Neuronal stem cell (in vitro differentiated cells): ENCODE measurements at regions not wholly inside any gene's neighbourhood (a gene's known extent, or its start where the extent isn't known, plus 50 kb on each side); places are given as distances from the start of the nearest gene placed in this dataset.

Source experiments
- DNase-seq: peaks from one replicate; pipeline ENCODE4 v3.0.0-alpha.2; 2013; ENCODE audit warnings: low spot score
- H2AFZ ChIP-seq: one replicate; pipeline ENCODE4 v1.6.1; 2013; ENCODE audit warnings: mild to moderate bottlenecking, low read length, inconsistent platforms
- H2AK5ac ChIP-seq: 2 replicates; pipeline ENCODE4 v1.6.1; 2013; ENCODE audit warnings: low read depth, mild to moderate bottlenecking, inconsistent platforms, low read length, moderate library complexity, mixed read lengths
- H2BK120ac ChIP-seq: 2 replicates; pipeline ENCODE4 v1.6.1; 2013; ENCODE audit warnings: low read depth, mild to moderate bottlenecking, inconsistent platforms, low read length, moderate library complexity, mixed read lengths
- H2BK12ac ChIP-seq: one replicate; pipeline ENCODE4 v1.6.1; 2013; ENCODE audit warnings: low read length, inconsistent platforms
- H2BK15ac ChIP-seq: 2 replicates; pipeline ENCODE4 v1.6.1; 2013; ENCODE audit warnings: mild to moderate bottlenecking, low read length, inconsistent platforms, mixed read lengths
- H2BK5ac ChIP-seq: one replicate; pipeline ENCODE4 v1.6.1; 2013; ENCODE audit warnings: inconsistent platforms, mild to moderate bottlenecking, low read length, moderate library complexity
- H3K14ac ChIP-seq: one replicate; pipeline ENCODE4 v1.6.1; 2013; ENCODE audit warnings: low read length, inconsistent platforms
- H3K18ac ChIP-seq: 2 replicates; pipeline ENCODE4 v1.6.1; 2013; ENCODE audit warnings: low read length, inconsistent platforms
- H3K23ac ChIP-seq: 2 replicates; pipeline ENCODE4 v1.6.1; 2013; ENCODE audit warnings: low read depth, mild to moderate bottlenecking, mixed read lengths, low read length, inconsistent platforms; ENCODE audit not compliant: poor library complexity
- H3K27ac ChIP-seq: replicated peaks from 3 replicates; pipeline ENCODE4 v1.5.1; 2013; ENCODE audit warnings: low read length, inconsistent platforms
- H3K27me3 ChIP-seq, 3 experiments: 2 replicates each; pipeline ENCODE4 v1.6.1; 2013; ENCODE audit warnings: low read length in 3 of 3, mild to moderate bottlenecking in 2 of 3, inconsistent platforms in 1 of 3, low read depth in 1 of 3, mixed read lengths in 1 of 3, moderate library complexity in 1 of 3; ENCODE audit not compliant: control insufficient read depth in 3 of 3, insufficient read depth in 3 of 3
- H3K36me3 ChIP-seq, 2 donors: replicated peaks in 1 of 2; 2 replicates each; pipeline ENCODE4 v1.6.1; 2013; ENCODE audit warnings: low read length in 2 of 2; ENCODE audit not compliant: control insufficient read depth in 2 of 2, insufficient read depth in 2 of 2
- H3K4ac ChIP-seq: 2 replicates; pipeline ENCODE4 v1.6.1; 2013; ENCODE audit warnings: inconsistent platforms, mild to moderate bottlenecking, low read length, moderate library complexity
- H3K4me1 ChIP-seq, 2 donors: 1 replicate in 1 of 2; 2 replicates in 1 of 2; pipeline ENCODE4 v1.6.1; 2013; ENCODE audit warnings: low read length in 2 of 2, low read depth in 1 of 2; ENCODE audit not compliant: control insufficient read depth in 2 of 2, insufficient read depth in 1 of 2
- H3K4me2 ChIP-seq: one replicate; pipeline ENCODE4 v1.6.1; 2013; ENCODE audit warnings: mild to moderate bottlenecking, low read length, inconsistent platforms; ENCODE audit not compliant: insufficient read depth, poor library complexity, severe bottlenecking
- H3K4me3 ChIP-seq, 2 donors: 2 replicates each; pipeline ENCODE4 v1.5.1; 2013; ENCODE audit warnings: low read length in 2 of 2, mild to moderate bottlenecking in 2 of 2, inconsistent platforms in 1 of 2, moderate library complexity in 1 of 2
- H3K79me1 ChIP-seq: one replicate; pipeline ENCODE4 v1.6.1; 2013; ENCODE audit warnings: low read depth, mild to moderate bottlenecking, inconsistent platforms, low read length, moderate library complexity
- H3K9ac ChIP-seq: one replicate; pipeline ENCODE4 v1.6.1; 2013; ENCODE audit warnings: mild to moderate bottlenecking, low read depth, low read length, inconsistent platforms; ENCODE audit not compliant: poor library complexity
- H3K9me3 ChIP-seq, 2 donors: replicated peaks in 1 of 2; 2 replicates each; pipeline versions ENCODE3 to v1.6.1; 2013; ENCODE audit warnings: low read length in 2 of 2, mild to moderate bottlenecking in 2 of 2, inconsistent platforms in 1 of 2, low read depth in 1 of 2, mixed read lengths in 1 of 2, moderate library complexity in 1 of 2; ENCODE audit not compliant: control insufficient read depth in 2 of 2, insufficient read depth in 1 of 2
- H4K8ac ChIP-seq: one replicate; pipeline ENCODE4 v1.6.1; 2013; ENCODE audit warnings: low read depth, mild to moderate bottlenecking, inconsistent platforms, low read length, moderate library complexity
- H4K91ac ChIP-seq: one replicate; pipeline ENCODE4 v1.6.1; 2013; ENCODE audit warnings: low read length, low read depth, mild to moderate bottlenecking, inconsistent platforms; ENCODE audit not compliant: poor library complexity
- WGBS, 2 donors: extraction: QIAGEN DNeasy Blood & Tissue Kit; methylation state at CpG; one replicate each; pipeline ENCODE4 v1.1.7; 2013; ENCODE audit warnings: missing lambda C conversion rate in 2 of 2, mixed read lengths in 1 of 2; ENCODE audit not compliant: insufficient read length in 2 of 2, insufficient replicate concordance in 1 of 2; ENCODE audit errors: extremely low coverage in 2 of 2; 5-methylcytosine and 5-hydroxymethylcytosine counted together

DNA sequence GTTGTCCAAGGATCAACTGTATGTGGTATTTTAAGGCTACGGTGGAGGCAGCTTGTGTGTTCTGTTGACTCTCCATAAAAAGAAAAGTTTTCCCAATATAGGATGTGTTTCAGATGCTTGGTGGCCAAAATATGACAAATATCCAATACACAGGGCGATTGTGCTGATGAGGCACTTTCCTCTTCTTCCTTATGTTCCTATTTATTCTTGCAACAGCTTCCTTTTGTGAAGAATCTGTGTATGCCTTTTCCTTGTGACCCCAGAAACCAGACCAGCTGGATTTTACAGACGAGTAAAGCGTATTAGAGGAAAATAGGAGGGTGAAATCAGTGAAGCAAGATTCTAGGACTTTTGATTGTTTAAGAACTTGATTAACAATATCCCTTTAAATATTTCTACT lies 452.0 kb downstream of the DMAC1 start:
- no peak overlapping the region for H3K18ac ChIP-seq
- WGBS, 2 donors = no CpG with 5 or more reads among the region's 4 CpGs

GRCh38 chr9:7346144-7346543 lies 453.4 kb downstream of the DMAC1 start:
- H3K4me3 ChIP-seq = no peak overlapping the region
- no peak overlapping the region for H3K14ac ChIP-seq
- H2AFZ ChIP-seq = no peak overlapping the region
- H3K27ac ChIP-seq = no peak overlapping the region
- H3K18ac ChIP-seq = no peak overlapping the region
- no peaks in the 10 kb centered on the region for H3K4me1 ChIP-seq
- H3K36me3 ChIP-seq = no peaks in the 10 kb centered on the region
- no peak overlapping the region for H2BK15ac ChIP-seq
- H2BK120ac ChIP-seq = no peak overlapping the region
- WGBS, 2 donors = no CpG with 5 or more reads among the region's 6 CpGs
- H2BK5ac ChIP-seq = no peak overlapping the region
- peaks cover 2% of the 10 kb centered on the region for H3K79me1 ChIP-seq
- no peak for DNase-seq
- H4K8ac ChIP-seq = no peak overlapping the region
- no peak overlapping the region for H3K4me2 ChIP-seq
- H3K9ac ChIP-seq = no peak overlapping the region
- H3K27me3 ChIP-seq = no peaks in the 10 kb centered on the region
- no peak overlapping the region for H4K91ac ChIP-seq
- no peaks in the 10 kb centered on the region for H3K9me3 ChIP-seq
- no peak overlapping the region for H3K23ac ChIP-seq
- no peak overlapping the region for H2BK12ac ChIP-seq
- H3K4ac ChIP-seq = no peak overlapping the region
- H2AK5ac ChIP-seq = no peak overlapping the region

More for the DNA sequence above, 452.0 kb downstream of the DMAC1 start:
- no peak overlapping the region for H4K91ac ChIP-seq
- H3K27ac ChIP-seq = no peak overlapping the region
- H3K4me3 ChIP-seq = no peak overlapping the region
- no peak overlapping the region for H4K8ac ChIP-seq
- no peak overlapping the region for H2BK120ac ChIP-seq
- no peak overlapping the region for H2BK15ac ChIP-seq
- H3K23ac ChIP-seq = no peak overlapping the region
- peaks cover 2% of the 10 kb centered on the region for H3K79me1 ChIP-seq
- H3K14ac ChIP-seq = no peak overlapping the region
- no peak overlapping the region for H2AFZ ChIP-seq
- no peak overlapping the region for H3K4me2 ChIP-seq
- H2BK5ac ChIP-seq = no peak overlapping the region
- no peak overlapping the region for H3K9ac ChIP-seq
- no peaks in the 10 kb centered on the region for H3K9me3 ChIP-seq
- H3K27me3 ChIP-seq = no peaks in the 10 kb centered on the region
- DNase-seq = no peak
- no peak overlapping the region for H3K4ac ChIP-seq
- H2BK12ac ChIP-seq = no peak overlapping the region
- no peaks in the 10 kb centered on the region for H3K4me1 ChIP-seq
- H3K36me3 ChIP-seq = no peaks in the 10 kb centered on the region
- no peak overlapping the region for H2AK5ac ChIP-seq

- no peak overlapping the region for H2AFZ ChIP-seq
- H3K9ac ChIP-seq = no peak overlapping the region
- peaks cover 2% of the 10 kb centered on the region for H3K79me1 ChIP-seq
- no peaks in the 10 kb centered on the region for H3K27me3 ChIP-seq
- H3K14ac ChIP-seq = no peak overlapping the region
- H3K9me3 ChIP-seq = no peaks in the 10 kb centered on the region
- DNase-seq = no peak
- no peak overlapping the region for H2BK120ac ChIP-seq
- H3K4me3 ChIP-seq = no peak overlapping the region
- H3K18ac ChIP-seq = no peak overlapping the region
- H2AK5ac ChIP-seq = no peak overlapping the region
- no peak overlapping the region for H3K4ac ChIP-seq
- H2BK15ac ChIP-seq = no peak overlapping the region
- H4K91ac ChIP-seq = no peak overlapping the region
- no peak overlapping the region for H3K27ac ChIP-seq
- H2BK12ac ChIP-seq = no peak overlapping the region
- no peak overlapping the region for H4K8ac ChIP-seq
- H3K4me1 ChIP-seq = peaks cover 0 to 2% of the 10 kb centered on the region in 2 donors
- WGBS, 2 donors = no CpG with 5 or more reads among the region's 5 CpGs
- no peak overlapping the region for H3K23ac ChIP-seq
- H3K4me2 ChIP-seq = no peak overlapping the region
- no peaks in the 10 kb centered on the region for H3K36me3 ChIP-seq
- H2BK5ac ChIP-seq = no peak overlapping the region
These were observed 456.8 kb downstream of the DMAC1 start for GRCh38 chr9:7342736-7343135.

DNA sequence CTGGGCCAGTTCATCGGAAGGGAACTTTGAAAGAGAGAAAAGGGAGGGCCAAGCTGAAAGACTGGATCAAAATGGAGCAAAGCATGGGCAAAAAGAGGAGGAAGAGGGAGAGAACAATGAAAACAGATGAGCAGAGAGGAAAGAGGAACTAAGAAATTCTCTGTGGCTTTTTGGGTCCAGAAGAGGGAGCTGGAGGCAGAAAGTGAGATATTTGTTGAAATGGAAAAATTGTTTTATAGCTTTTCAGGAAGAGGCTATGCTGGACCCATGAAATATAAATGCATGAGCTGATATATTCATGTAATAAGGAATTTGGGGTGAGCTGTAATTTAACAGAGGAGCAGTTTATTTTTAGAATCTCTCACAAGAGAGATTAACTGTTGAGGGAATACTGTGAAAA lies 457.3 kb downstream of the DMAC1 start:
- H2BK5ac ChIP-seq = no peak overlapping the region
- H4K91ac ChIP-seq = no peak overlapping the region
- H2AFZ ChIP-seq = no peak overlapping the region
- no peak for DNase-seq
- peaks cover 2% of the 10 kb centered on the region for H3K79me1 ChIP-seq
- H3K14ac ChIP-seq = no peak overlapping the region
- H3K27me3 ChIP-seq = no peaks in the 10 kb centered on the region
- WGBS, 2 donors = no CpG with 5 or more reads among the region's 1 CpG
- H3K27ac ChIP-seq = no peak overlapping the region
- no peak overlapping the region for H3K4ac ChIP-seq
- H3K4me2 ChIP-seq = no peak overlapping the region
- no peak overlapping the region for H2AK5ac ChIP-seq
- no peak overlapping the region for H2BK120ac ChIP-seq
- H2BK15ac ChIP-seq = no peak overlapping the region
- H2BK12ac ChIP-seq = no peak overlapping the region
- H3K4me3 ChIP-seq = no peak overlapping the region
- H3K9me3 ChIP-seq = no peaks in the 10 kb centered on the region
- H3K18ac ChIP-seq = no peak overlapping the region
- no peaks in the 10 kb centered on the region for H3K36me3 ChIP-seq
- no peak overlapping the region for H4K8ac ChIP-seq
- H3K9ac ChIP-seq = no peak overlapping the region
- peaks cover 0 to 2% of the 10 kb centered on the region in 2 donors for H3K4me1 ChIP-seq
- no peak overlapping the region for H3K23ac ChIP-seq
